ENCODE measurements at regions not wholly inside any gene's neighbourhood (a gene's known extent, or its start where the extent isn't known, plus 50 kb on each side); places are given as distances from the start of the nearest gene placed in this dataset.

- Histone ChIP-seq H3K4me3 (ENCODE audit: low read depth in 1 of 2, low read length in 2 of 2) (no peak overlapping the region), H3K27ac (ENCODE audit: low read length) (no peak overlapping the region), H3K27me3 (ENCODE audit: low read depth, low read length) (no peaks in the 10 kb centered on the region), H3K4me1 (ENCODE audit: control insufficient read depth in 1 of 2, insufficient read depth in 2 of 2, low read length in 2 of 2) (no peaks in the 10 kb centered on the region), H3K36me3 (ENCODE audit: control insufficient read depth in 1 of 2, insufficient read depth in 2 of 2, low read length in 2 of 2) (no peaks in the 10 kb centered on the region), H3K9me3 (ENCODE audit: control insufficient read depth in 1 of 2, low read length in 2 of 2) (no peaks in the 10 kb centered on the region)
Observed at GRCh38 chr14:30118992-30119640, 191.5 kb upstream of the PRKD1 start.

- H3K4me3 ChIP-seq (ENCODE audit: low read depth in 1 of 2, low read length in 2 of 2): no peak overlapping the region
- H3K27me3 ChIP-seq (ENCODE audit: low read depth, low read length): no peaks in the 10 kb centered on the region
- no peaks in the 10 kb centered on the region for H3K4me1 ChIP-seq (ENCODE audit: control insufficient read depth in 1 of 2, insufficient read depth in 2 of 2, low read length in 2 of 2)
- H3K36me3 ChIP-seq (ENCODE audit: control insufficient read depth in 1 of 2, insufficient read depth in 2 of 2, low read length in 2 of 2): no peaks in the 10 kb centered on the region
- no peaks in the 10 kb centered on the region for H3K9me3 ChIP-seq (ENCODE audit: control insufficient read depth in 1 of 2, low read length in 2 of 2)
- no peak overlapping the region for H3K27ac ChIP-seq (ENCODE audit: low read length)
Observed at GRCh38 chr14:30125322-30125979, 197.8 kb upstream of the PRKD1 start.

- Histone ChIP-seq H3K36me3 (ENCODE audit: control insufficient read depth in 1 of 2, insufficient read depth in 2 of 2, low read length in 2 of 2) (no peaks in the 10 kb centered on the region), H3K4me1 (ENCODE audit: control insufficient read depth in 1 of 2, insufficient read depth in 2 of 2, low read length in 2 of 2) (no peaks in the 10 kb centered on the region), H3K27ac (ENCODE audit: low read length) (no peak overlapping the region), H3K27me3 (ENCODE audit: low read depth, low read length) (no peaks in the 10 kb centered on the region), H3K4me3 (ENCODE audit: low read depth in 1 of 2, low read length in 2 of 2) (no peak overlapping the region), H3K9me3 (ENCODE audit: control insufficient read depth in 1 of 2, low read length in 2 of 2) (no peaks in the 10 kb centered on the region)
Observed at GRCh38 chr14:30129807-30130206, 202.2 kb upstream of the PRKD1 start.

DNA sequence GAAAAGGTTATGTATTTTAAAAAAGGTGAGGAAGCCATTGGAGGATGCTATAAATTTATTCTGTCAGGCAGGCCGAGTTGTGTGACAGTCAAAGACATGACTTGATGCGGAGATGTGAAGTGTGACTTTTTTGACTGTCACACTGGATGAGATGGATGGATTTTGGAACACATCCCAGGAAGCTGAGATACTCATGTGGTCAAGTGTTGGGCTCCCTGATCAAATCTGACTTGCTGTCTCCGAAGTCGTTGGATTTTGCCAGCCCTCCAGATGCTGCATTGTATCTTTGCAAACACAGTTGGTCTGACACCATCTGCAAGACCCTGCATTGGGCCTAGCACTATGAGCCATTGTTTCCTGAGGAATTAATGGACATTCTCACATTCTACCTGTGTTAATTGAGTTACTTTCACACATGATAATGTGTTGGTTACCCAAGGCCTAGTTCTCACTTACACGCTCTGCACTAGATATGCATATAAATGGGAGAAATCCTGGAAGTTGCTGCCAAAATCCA is 204.0 kb upstream of the PRKD1 start:
- Histone ChIP-seq H3K36me3 (ENCODE audit: control insufficient read depth in 1 of 2, insufficient read depth in 2 of 2, low read length in 2 of 2) (no peaks in the 10 kb centered on the region), H3K27me3 (ENCODE audit: low read depth, low read length) (no peaks in the 10 kb centered on the region), H3K27ac (ENCODE audit: low read length) (no peak overlapping the region), H3K9me3 (ENCODE audit: control insufficient read depth in 1 of 2, low read length in 2 of 2) (no peaks in the 10 kb centered on the region), H3K4me3 (ENCODE audit: low read depth in 1 of 2, low read length in 2 of 2) (no peak overlapping the region), H3K4me1 (ENCODE audit: control insufficient read depth in 1 of 2, insufficient read depth in 2 of 2, low read length in 2 of 2) (no peaks in the 10 kb centered on the region)

- Histone ChIP-seq H3K4me1 (ENCODE audit: control insufficient read depth in 1 of 2, insufficient read depth in 2 of 2, low read length in 2 of 2) (no peaks in the 10 kb centered on the region), H3K9me3 (ENCODE audit: control insufficient read depth in 1 of 2, low read length in 2 of 2) (no peaks in the 10 kb centered on the region), H3K36me3 (ENCODE audit: control insufficient read depth in 1 of 2, insufficient read depth in 2 of 2, low read length in 2 of 2) (no peaks in the 10 kb centered on the region), H3K27me3 (ENCODE audit: low read depth, low read length) (no peaks in the 10 kb centered on the region), H3K27ac (ENCODE audit: low read length) (no peak overlapping the region), H3K4me3 (ENCODE audit: low read depth in 1 of 2, low read length in 2 of 2) (no peak overlapping the region)
Observed at GRCh38 chr14:30132196-30132595, 204.5 kb upstream of the PRKD1 start.

- Histone ChIP-seq H3K27ac (ENCODE audit: low read length) (no peak overlapping the region), H3K36me3 (ENCODE audit: control insufficient read depth in 1 of 2, insufficient read depth in 2 of 2, low read length in 2 of 2) (no peaks in the 10 kb centered on the region), H3K27me3 (ENCODE audit: low read depth, low read length) (no peaks in the 10 kb centered on the region), H3K4me1 (ENCODE audit: control insufficient read depth in 1 of 2, insufficient read depth in 2 of 2, low read length in 2 of 2) (no peaks in the 10 kb centered on the region), H3K9me3 (ENCODE audit: control insufficient read depth in 1 of 2, low read length in 2 of 2) (no peaks in the 10 kb centered on the region), H3K4me3 (ENCODE audit: low read depth in 1 of 2, low read length in 2 of 2) (no peak overlapping the region)
Observed at GRCh38 chr14:30134936-30135335, 207.3 kb upstream of the PRKD1 start.

DNA sequence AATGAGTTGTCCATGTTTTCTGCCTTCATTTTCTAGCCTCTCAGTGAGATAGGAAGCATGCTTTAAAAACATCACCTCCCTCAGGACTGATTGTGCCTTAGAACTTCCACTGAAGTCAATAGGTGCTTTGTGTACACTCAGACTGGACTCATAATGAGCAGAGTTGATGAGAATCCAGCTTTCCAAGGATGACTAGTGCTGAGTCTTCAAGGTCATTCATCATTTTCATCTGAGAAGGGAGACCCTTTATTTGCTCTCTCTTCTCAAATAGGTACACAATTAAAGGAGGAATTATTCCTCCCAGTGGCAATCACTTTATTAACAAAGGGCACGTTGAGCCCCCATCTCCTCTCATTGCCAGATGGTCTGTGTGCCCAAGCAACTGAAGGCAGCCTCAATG is 210.9 kb upstream of the PRKD1 start:
- Histone ChIP-seq H3K4me3 (ENCODE audit: low read depth in 1 of 2, low read length in 2 of 2) (no peak overlapping the region), H3K36me3 (ENCODE audit: control insufficient read depth in 1 of 2, insufficient read depth in 2 of 2, low read length in 2 of 2) (no peaks in the 10 kb centered on the region), H3K4me1 (ENCODE audit: control insufficient read depth in 1 of 2, insufficient read depth in 2 of 2, low read length in 2 of 2) (no peaks in the 10 kb centered on the region), H3K27ac (ENCODE audit: low read length) (no peak overlapping the region), H3K27me3 (ENCODE audit: low read depth, low read length) (no peaks in the 10 kb centered on the region), H3K9me3 (ENCODE audit: control insufficient read depth in 1 of 2, low read length in 2 of 2) (no peaks in the 10 kb centered on the region)

GRCh38 chr14:30142216-30142615 is 214.6 kb upstream of the PRKD1 start:
- Histone ChIP-seq H3K36me3 (ENCODE audit: control insufficient read depth in 1 of 2, insufficient read depth in 2 of 2, low read length in 2 of 2) (no peaks in the 10 kb centered on the region), H3K9me3 (ENCODE audit: control insufficient read depth in 1 of 2, low read length in 2 of 2) (peaks cover 0 to 16% of the 10 kb centered on the region in 2 donors), H3K27ac (ENCODE audit: low read length) (no peak overlapping the region), H3K27me3 (ENCODE audit: low read depth, low read length) (no peaks in the 10 kb centered on the region), H3K4me1 (ENCODE audit: control insufficient read depth in 1 of 2, insufficient read depth in 2 of 2, low read length in 2 of 2) (no peaks in the 10 kb centered on the region), H3K4me3 (ENCODE audit: low read depth in 1 of 2, low read length in 2 of 2) (no peak overlapping the region)

- H3K9me3 ChIP-seq (ENCODE audit: control insufficient read depth in 1 of 2, low read length in 2 of 2): peaks cover 0 to 21% of the 10 kb centered on the region in 2 donors
- no peaks in the 10 kb centered on the region for H3K27me3 ChIP-seq (ENCODE audit: low read depth, low read length)
- no peaks in the 10 kb centered on the region for H3K36me3 ChIP-seq (ENCODE audit: control insufficient read depth in 1 of 2, insufficient read depth in 2 of 2, low read length in 2 of 2)
- H3K4me1 ChIP-seq (ENCODE audit: control insufficient read depth in 1 of 2, insufficient read depth in 2 of 2, low read length in 2 of 2): no peaks in the 10 kb centered on the region
- no peak overlapping the region for H3K27ac ChIP-seq (ENCODE audit: low read length)
- no peak overlapping the region for H3K4me3 ChIP-seq (ENCODE audit: low read depth in 1 of 2, low read length in 2 of 2)
Observed at GRCh38 chr14:30143627-30144026, 216.0 kb upstream of the PRKD1 start.

DNA sequence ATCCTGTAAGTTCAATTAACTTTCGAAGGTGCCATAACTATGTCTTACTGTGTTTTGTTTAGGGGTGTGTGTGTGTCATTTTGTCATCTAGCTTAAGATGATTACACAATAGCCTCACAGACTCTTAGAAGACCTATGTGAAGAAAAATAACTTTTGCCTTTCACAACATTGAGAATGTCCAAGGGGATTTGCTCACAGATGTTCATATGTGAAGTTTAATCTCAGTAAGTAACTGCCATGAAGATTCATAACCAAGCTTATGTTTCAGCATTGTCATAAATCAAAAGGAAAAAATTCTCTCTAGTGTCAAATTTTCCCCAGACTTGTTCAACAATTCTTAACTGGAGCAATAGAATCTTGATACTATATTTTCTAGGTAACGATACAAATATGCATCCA is 226.1 kb upstream of the PRKD1 start:
- H3K36me3 ChIP-seq (ENCODE audit: control insufficient read depth in 1 of 2, insufficient read depth in 2 of 2, low read length in 2 of 2): no peaks in the 10 kb centered on the region
- no peaks in the 10 kb centered on the region for H3K27me3 ChIP-seq (ENCODE audit: low read depth, low read length)
- no peaks in the 10 kb centered on the region for H3K4me1 ChIP-seq (ENCODE audit: control insufficient read depth in 1 of 2, insufficient read depth in 2 of 2, low read length in 2 of 2)
- no peaks in the 10 kb centered on the region for H3K9me3 ChIP-seq (ENCODE audit: control insufficient read depth in 1 of 2, low read length in 2 of 2)
- no peak overlapping the region for H3K4me3 ChIP-seq (ENCODE audit: low read depth in 1 of 2, low read length in 2 of 2)
- H3K27ac ChIP-seq (ENCODE audit: low read length): no peak overlapping the region

- Histone ChIP-seq H3K9me3 (ENCODE audit: control insufficient read depth in 1 of 2, low read length in 2 of 2) (no peaks in the 10 kb centered on the region), H3K4me3 (ENCODE audit: low read depth in 1 of 2, low read length in 2 of 2) (no peak overlapping the region), H3K27ac (ENCODE audit: low read length) (no peak overlapping the region), H3K27me3 (ENCODE audit: low read depth, low read length) (no peaks in the 10 kb centered on the region), H3K36me3 (ENCODE audit: control insufficient read depth in 1 of 2, insufficient read depth in 2 of 2, low read length in 2 of 2) (no peaks in the 10 kb centered on the region), H3K4me1 (ENCODE audit: control insufficient read depth in 1 of 2, insufficient read depth in 2 of 2, low read length in 2 of 2) (no peaks in the 10 kb centered on the region)
Observed at GRCh38 chr14:30156571-30156970, 228.9 kb upstream of the PRKD1 start.

DNA sequence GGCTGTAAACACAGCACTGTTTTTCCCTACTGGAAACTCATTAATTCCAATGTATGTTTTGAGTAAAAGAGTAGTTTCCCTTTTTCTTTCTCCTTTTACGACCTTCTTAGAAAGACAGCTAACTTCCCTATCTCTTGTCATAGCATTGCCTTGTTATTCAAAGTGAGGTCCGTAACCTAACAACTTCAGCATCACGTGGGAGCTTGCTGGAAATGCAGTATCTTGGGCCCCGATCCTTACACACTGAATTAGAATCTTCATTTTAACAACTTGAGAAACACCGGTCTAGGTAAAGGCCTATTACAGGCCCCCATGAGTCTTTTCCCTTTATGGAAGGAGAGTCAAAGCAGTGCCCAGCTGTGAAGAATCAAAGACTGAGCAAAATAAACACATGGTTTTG is 230.7 kb upstream of the PRKD1 start:
- H3K9me3 ChIP-seq (ENCODE audit: control insufficient read depth in 1 of 2, low read length in 2 of 2): no peaks in the 10 kb centered on the region
- no peaks in the 10 kb centered on the region for H3K27me3 ChIP-seq (ENCODE audit: low read depth, low read length)
- no peaks in the 10 kb centered on the region for H3K4me1 ChIP-seq (ENCODE audit: control insufficient read depth in 1 of 2, insufficient read depth in 2 of 2, low read length in 2 of 2)
- H3K4me3 ChIP-seq (ENCODE audit: low read depth in 1 of 2, low read length in 2 of 2): no peak overlapping the region
- H3K27ac ChIP-seq (ENCODE audit: low read length): no peak overlapping the region
- no peaks in the 10 kb centered on the region for H3K36me3 ChIP-seq (ENCODE audit: control insufficient read depth in 1 of 2, insufficient read depth in 2 of 2, low read length in 2 of 2)

All from muscle layer of duodenum (tissue), 2 donors.